LNCAP (cell line): ENCODE measurements at regions not wholly inside any gene's neighbourhood (a gene's known extent, or its start where the extent isn't known, plus 50 kb on each side); places are given as distances from the start of the nearest gene placed in this dataset.

Experiments
- TF ChIP-seq, protein P1 (sequence below): fragments of 450-650 bp; IDR thresholded peaks from 2 replicates; pipeline ENCODE4 v1.5.1; 2017; ENCODE audit warnings: mild to moderate bottlenecking

DNA sequence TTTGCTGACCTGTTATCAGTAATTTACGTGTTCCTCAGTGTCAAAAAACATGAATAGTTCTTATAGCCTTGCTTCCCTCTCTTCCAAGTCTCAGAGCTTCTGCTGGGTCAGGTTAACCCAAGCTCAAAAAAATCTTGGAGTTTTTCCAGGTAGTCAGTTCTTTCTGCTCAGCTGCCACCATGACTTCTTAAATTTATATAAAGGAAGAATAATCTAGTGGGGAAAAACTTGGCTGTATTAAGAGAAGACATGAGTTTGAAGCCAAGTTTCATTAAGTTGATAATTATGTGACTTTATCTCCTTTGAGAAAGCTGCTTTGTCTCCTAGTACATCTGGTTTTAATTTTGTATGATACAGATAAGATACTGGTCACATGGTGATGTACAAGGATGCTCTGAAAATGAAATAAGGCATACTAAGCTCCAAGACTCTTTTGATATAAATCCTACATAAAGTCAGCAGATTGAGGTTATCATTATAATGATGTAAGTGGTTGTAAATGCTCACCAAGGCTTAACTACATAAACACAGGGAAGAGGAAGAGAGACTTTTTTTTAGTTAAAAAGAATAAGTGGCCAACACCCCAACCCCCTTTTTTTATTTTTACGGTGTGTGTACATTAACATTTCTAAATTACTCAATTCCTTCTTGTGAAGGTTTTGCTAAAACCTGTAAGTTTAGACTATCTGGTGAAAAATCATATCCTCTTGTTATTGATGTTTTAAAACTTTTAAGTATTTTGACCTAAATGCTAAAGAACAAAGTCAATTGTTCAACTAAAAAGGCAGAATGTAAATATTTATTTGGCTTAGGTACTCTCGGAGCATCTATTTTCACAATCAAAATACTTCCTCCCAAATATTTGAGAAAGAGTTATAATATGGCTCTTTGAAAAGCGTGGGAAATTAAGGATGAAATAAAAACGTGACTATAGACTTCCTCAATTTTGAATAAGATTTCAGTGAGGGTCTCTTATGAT, 84.1 kb upstream of the SLC38A2 start:
- TF ChIP-seq, protein P1, sequence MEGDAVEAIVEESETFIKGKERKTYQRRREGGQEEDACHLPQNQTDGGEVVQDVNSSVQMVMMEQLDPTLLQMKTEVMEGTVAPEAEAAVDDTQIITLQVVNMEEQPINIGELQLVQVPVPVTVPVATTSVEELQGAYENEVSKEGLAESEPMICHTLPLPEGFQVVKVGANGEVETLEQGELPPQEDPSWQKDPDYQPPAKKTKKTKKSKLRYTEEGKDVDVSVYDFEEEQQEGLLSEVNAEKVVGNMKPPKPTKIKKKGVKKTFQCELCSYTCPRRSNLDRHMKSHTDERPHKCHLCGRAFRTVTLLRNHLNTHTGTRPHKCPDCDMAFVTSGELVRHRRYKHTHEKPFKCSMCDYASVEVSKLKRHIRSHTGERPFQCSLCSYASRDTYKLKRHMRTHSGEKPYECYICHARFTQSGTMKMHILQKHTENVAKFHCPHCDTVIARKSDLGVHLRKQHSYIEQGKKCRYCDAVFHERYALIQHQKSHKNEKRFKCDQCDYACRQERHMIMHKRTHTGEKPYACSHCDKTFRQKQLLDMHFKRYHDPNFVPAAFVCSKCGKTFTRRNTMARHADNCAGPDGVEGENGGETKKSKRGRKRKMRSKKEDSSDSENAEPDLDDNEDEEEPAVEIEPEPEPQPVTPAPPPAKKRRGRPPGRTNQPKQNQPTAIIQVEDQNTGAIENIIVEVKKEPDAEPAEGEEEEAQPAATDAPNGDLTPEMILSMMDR = no peak

DNA sequence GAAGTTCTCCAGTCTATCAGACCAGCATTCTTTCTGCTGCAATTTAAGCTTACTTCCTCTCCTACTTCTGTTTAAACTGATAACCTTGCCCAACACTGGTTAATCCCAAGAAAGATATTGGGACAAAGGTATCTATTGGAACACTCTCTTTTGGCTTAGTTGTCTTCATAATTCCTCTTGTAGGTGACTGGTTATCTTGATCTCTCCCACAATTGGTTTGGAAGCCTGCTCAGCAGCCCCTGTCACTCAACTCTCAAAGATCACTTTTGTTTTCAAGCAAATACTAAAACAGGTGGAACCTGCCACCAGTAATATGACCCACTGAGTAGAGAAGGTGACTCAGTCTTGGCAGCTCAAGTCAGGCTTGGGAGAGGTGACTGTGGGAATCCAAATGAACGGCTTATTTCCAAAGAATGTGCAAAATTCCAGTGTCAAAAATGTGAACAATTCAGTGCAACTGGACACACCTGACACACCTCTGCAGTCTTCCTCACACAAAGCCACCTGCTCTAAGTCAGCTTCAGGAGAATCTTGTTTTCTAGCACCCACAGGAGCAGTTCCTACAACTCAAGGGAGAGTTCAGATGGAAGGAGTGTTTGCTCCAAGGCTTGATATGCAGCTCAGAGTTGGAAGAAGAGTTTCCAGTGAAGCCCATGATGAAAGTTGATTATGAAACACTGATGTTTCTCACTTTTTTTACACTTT, 83.2 kb upstream of the SLC38A2 start:
- TF ChIP-seq, protein P1 = no peak

DNA sequence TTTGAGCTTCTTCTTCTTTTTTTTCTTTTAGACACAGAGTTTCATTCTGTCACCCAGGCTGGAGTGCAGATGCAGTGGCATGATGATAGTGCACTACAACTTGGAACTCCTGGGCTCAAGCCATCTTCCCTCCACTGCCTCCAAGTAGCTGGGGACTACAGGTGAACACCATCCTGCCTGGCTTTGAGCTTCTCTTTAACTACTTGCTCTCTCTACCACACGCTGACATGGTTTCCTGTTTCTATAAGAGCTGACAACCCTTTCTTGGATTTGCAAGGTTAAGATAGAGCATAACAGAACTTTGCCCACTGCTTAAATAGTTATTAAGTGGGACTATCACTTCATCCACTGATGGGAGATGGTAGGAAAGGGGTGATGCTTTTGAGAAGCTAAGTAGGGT, 82.4 kb upstream of the SLC38A2 start:
- TF ChIP-seq, protein P1 = no peak

DNA sequence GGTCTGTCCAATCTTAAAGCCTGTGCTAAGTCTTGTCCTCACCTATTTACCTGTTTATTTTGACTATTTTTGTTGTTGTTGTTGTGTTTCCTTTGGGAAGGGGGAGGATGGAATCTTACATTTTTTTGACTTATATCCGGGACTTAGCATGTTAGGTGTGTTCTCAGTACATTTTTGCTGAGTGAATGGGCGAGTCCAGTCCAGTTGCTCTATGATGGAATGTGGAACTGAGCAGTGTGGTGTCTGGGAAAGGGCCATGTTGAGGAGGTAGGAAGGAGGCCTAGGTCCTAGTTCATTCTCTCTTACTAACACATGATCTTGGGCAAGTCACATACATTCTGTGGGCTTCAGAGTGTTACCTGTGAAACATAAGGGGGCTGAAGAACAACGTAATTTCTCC, 80.9 kb upstream of the SLC38A2 start:
- TF ChIP-seq, protein P1 = no peak

DNA sequence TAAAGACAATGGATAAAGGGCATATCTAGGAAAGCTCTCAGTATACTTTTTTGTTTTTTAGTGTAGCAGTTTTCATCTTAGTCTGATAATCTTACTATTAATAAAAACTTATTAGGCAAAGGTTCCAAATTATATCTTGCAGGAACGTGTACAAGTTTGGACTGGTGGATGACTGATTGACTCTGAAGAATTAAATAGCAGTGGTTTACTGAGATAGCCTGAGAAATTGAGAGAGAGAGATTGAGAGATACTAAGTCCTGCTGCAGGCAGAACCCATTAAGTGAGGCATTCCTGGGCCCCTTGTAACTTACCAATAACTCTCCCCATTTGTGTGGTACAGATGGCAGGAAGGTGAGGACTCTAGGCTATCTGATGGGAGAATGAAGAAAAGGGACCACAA, 80.2 kb upstream of the SLC38A2 start:
- TF ChIP-seq, protein P1 = no peak

DNA sequence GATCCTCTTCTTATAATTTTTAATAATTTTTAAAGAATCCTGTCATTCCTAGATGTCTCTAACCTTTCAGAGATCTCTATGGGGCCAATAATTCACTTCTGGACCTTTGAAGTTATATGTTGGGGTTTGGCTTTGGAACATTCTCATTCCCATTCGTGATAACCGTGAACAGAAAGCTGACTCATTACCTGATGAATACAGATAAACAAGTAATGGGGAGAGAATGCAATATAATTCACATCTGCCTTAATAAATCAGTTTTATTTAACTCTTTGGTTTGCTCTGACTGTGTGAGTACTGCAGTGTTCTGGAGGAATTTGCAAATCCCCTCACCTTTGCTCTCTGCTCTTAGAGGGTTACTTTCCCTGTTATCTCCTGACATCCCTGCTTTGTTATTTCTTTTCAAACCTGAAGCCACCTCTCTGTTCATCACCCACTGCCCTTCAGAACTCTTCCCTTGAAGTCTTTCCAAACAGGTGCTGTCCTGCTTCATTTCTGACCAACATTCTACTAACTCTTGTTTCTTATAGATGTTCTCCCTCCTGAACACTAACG, 79.6 kb upstream of the SLC38A2 start:
- TF ChIP-seq, protein P1 = no peak

DNA sequence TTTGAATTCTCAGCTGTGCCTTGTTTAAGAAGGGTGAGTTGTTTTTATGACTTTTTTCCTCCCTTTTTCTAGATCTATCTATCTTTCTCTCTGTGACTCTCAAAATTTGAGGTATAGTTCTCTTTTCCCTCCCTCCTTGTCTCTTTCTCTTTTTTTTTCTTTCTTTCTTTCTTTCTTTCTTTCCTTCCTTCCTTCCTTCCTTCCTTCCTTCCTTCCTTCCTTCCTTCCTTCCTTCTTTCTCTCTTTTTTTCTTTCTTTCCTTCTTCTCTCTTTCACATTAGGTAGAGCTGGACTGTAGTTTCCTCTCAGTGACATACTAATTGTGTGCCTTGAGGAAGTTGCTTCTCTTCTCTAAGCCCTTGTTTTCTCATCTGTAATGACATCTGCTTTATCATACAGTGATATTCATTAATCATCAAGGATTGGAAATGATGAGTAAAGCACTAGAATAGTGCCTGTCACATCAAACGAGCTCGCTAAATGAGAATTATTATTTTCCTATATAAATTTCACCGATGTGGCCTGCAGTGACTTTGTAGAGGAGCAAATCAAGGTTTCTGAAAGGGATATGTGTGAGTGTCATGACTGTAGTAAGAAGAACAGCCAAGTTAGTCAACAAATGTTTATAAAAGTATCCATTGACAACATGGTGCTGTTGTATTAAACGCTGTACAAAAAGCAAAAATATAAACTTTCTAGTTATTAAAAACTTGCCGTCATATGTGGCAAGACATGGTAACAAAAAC, 78.9 kb upstream of the SLC38A2 start:
- TF ChIP-seq, protein P1 = no peak
